Stimulated activated naive CD8-positive, alpha-beta T cell treated with anti-CD3 and anti-CD28 coated beads, Interleukin-15, Interleukin-2, amounts not matched to agents 100 ng/mL and 50 ng/mL, for 24 hours (primary cell): ENCODE measurements at regions not wholly inside any gene's neighbourhood (a gene's known extent, or its start where the extent isn't known, plus 50 kb on each side); places are given as distances from the start of the nearest gene placed in this dataset.
"Not testable (repeated sequence)": the region's sequence is repeated elsewhere in the genome, so short reads cannot be mapped to it uniquely, and the experiment has no call there.

ENCODE experiments used
- H3K27ac Mint-ChIP-seq: one replicate; pipeline ENCODE4 v1.8.0; 2021; ENCODE audit warnings: mild to moderate bottlenecking, mixed read lengths
- H3K27me3 Mint-ChIP-seq: one replicate; pipeline ENCODE4 v1.8.0; 2021; ENCODE audit warnings: mixed read lengths
- H3K36me3 Mint-ChIP-seq: one replicate; pipeline ENCODE4 v1.8.0; 2021; ENCODE audit warnings: low read depth, mixed read lengths
- H3K4me1 Mint-ChIP-seq: one replicate; pipeline ENCODE4 v1.8.0; 2021; ENCODE audit warnings: low read depth, mixed read lengths
- H3K4me3 Mint-ChIP-seq: one replicate; pipeline ENCODE4 v1.8.0; 2021; ENCODE audit warnings: mild to moderate bottlenecking, mixed read lengths
- H3K9me3 Mint-ChIP-seq: one replicate; pipeline ENCODE4 v1.8.0; 2021; ENCODE audit warnings: mixed read lengths

DNA sequence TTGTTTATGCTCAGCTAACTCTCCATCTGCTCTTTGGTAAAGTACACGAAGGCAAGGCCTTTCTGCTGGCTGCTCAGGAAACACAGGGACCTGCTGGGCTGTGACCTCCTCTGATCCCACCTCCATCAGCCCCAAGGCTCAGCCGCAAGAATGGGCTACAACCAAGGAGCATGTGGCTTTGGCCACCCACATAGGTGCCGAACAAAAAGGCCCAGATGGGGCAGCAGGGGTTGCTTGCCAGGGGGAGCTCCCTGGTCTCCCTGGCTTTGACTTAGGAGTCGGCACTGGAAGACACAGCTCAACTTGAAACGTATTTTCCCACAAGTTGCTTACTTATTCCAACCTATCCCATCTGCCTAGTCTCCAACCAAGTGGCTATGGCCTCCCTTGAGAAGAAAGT is 461.1 kb downstream of the ICE1 start:
- no peak overlapping the region for H3K27ac Mint-ChIP-seq
- H3K36me3 Mint-ChIP-seq, result no peaks in the 10 kb centered on the region
- H3K4me3 Mint-ChIP-seq, result no peak overlapping the region
- no peaks in the 10 kb centered on the region for H3K9me3 Mint-ChIP-seq
- H3K27me3 Mint-ChIP-seq, result peaks cover 26% of the 10 kb centered on the region
- H3K4me1 Mint-ChIP-seq, result no peaks in the 10 kb centered on the region

DNA sequence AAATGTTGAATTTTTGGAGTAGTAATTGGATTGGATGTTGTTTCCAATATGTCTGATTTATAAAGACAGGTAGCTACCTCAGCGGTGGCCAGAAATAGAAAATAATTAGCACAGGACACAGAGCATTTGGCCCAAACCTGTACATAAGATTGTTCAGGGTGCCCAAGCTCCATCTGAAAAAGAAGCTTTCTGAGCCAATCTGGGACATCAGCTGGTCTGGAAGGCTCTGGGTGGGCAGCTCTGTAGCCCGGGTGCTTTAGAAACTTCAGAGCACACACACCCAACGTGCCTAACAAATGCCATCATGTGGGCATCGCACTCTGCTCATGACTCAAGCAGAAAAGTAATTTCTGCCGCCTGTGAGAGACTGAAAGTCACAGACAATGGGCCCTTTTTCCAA is 460.7 kb downstream of the ICE1 start:
- H3K27ac Mint-ChIP-seq, result no peak overlapping the region
- no peak overlapping the region for H3K4me3 Mint-ChIP-seq
- H3K27me3 Mint-ChIP-seq, result peaks cover 22% of the 10 kb centered on the region
- H3K9me3 Mint-ChIP-seq, result no peaks in the 10 kb centered on the region
- no peaks in the 10 kb centered on the region for H3K4me1 Mint-ChIP-seq
- H3K36me3 Mint-ChIP-seq, result no peaks in the 10 kb centered on the region

DNA sequence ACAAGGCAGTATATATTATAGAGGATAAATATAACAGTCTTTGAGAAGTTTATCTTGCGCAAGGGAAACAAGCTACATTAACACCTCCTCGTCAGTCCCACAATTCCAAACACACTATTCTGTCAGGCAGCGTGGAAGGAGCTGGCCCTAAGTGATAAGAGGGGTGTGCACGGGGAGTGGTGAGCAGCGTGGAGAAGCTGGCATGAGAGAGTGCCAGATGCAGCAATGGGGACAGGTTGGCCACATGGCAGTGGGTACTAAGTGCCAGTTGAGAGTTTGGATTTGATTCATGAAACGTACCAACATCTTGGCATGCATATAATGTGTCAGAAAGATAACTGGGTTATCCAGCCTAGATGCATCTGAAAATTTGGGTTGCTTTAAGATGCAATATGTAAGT is 460.2 kb downstream of the ICE1 start:
- no peaks in the 10 kb centered on the region for H3K4me1 Mint-ChIP-seq
- H3K36me3 Mint-ChIP-seq, result no peaks in the 10 kb centered on the region

DNA sequence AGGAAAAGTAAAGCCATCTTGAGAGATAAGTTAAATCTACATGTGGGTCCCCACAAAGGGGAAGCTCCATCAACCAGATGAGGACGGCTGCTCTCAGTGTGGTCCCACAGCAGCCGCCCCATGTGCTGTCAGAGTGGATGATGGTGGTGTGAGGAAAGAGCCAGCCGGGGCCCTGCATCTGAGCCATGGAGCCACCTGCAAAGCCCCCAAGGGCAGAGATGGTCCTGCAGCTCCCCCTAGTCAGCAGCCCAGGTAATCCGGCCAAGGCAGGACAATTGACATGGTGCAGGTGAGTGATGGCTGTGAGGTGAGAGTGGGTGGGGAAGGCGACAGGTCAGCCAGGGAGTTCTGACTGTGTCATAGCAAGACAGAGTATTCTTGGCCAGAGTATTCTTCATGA is 458.8 kb downstream of the ICE1 start:
- H3K4me3 Mint-ChIP-seq, result no peak overlapping the region
- H3K27me3 Mint-ChIP-seq, result peaks cover 19% of the 10 kb centered on the region
- H3K4me1 Mint-ChIP-seq, result no peaks in the 10 kb centered on the region
- no peak overlapping the region for H3K27ac Mint-ChIP-seq
- no peaks in the 10 kb centered on the region for H3K36me3 Mint-ChIP-seq
- no peaks in the 10 kb centered on the region for H3K9me3 Mint-ChIP-seq

More for the DNA sequence above, 460.2 kb downstream of the ICE1 start:
- Mint-ChIP-seq H3K9me3 (no peaks in the 10 kb centered on the region), H3K27me3 (peaks cover 23% of the 10 kb centered on the region), H3K4me3 (no peak overlapping the region), H3K27ac (no peak overlapping the region)

DNA sequence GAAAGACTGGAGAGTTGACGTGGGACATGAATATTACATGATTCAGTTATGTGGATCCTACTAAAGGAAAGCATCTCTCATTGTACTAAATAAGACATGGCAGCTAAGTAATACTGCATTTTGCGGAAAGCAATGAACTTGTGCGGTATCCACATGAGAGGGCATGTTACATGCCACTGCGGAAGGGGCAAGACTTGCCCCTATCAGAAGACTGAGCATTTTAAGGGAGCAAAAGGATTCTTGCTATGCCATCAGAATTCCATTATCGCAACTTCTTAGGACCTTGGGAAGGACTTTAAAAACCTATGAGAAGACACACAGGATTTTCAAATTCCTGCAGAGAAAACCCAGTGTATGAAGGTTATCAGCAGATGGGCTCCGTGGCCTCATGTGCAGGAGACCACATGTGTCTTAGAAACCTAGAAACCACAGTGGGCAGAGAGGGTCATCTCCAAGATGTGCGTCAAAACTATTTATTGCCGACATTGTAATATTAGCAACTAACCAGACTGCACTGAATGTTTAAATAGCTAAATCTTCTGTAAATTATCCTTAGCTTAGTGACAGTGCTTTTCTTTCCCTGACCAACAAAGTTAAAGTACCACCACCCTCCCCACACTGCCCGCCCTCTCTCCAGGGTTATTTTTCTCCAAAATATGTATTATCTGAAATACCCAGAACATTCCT is 457.7 kb downstream of the ICE1 start:
- Mint-ChIP-seq H3K4me3 (no peak overlapping the region), H3K27ac (no peak overlapping the region), H3K9me3 (no peaks in the 10 kb centered on the region), H3K27me3 (peaks cover 17% of the 10 kb centered on the region), H3K4me1 (no peaks in the 10 kb centered on the region), H3K36me3 (no peaks in the 10 kb centered on the region)

DNA sequence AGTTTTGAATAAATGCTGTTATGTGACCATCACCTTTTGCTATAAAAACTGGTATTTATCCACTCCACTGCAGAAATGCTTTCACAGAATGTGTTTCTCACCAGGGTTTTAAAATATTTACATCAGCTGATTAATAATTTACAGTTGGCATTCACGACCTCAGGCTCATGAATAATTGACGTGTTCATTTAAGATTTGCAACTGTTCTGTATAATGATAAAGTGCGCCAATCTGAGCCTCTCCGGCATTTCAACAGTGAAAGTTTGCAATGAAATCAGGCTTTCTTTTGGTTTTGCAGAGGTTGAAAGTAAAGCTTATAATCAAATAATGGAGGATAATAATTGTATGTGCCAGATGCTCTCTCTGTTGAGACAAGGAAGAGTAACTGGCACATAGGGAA is 434.9 kb downstream of the ICE1 start:
- Mint-ChIP-seq H3K4me3 (no peak overlapping the region), H3K36me3 (no peaks in the 10 kb centered on the region), H3K27me3 (no peaks in the 10 kb centered on the region)

DNA sequence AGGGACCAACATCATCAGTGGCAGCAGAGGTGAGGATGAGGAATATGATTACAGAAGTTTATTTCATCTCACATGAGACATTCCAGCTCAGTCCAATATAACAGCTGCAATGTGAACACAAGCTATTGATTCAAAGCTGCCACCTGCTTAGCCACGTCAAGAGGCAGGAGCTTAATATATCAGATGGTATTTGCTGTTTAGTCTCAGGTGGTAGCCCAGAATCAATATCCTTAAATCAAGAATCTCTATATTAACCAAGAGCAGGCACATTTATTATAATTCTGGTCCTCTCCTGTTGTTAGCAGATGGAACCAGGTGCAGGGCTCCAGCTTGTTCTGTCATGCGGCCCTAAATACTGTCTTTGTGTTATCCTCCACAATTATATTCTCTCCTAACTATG is 431.6 kb downstream of the ICE1 start:
- Mint-ChIP-seq H3K27ac (no peak overlapping the region), H3K36me3 (no peaks in the 10 kb centered on the region), H3K4me3 (no peak overlapping the region), H3K9me3 (peaks cover 1% of the 10 kb centered on the region), H3K27me3 (no peaks in the 10 kb centered on the region), H3K4me1 (no peaks in the 10 kb centered on the region)

More for the DNA sequence above, 434.9 kb downstream of the ICE1 start:
- H3K27ac Mint-ChIP-seq, result no peak overlapping the region
- H3K4me1 Mint-ChIP-seq, result no peaks in the 10 kb centered on the region
- H3K9me3 Mint-ChIP-seq, result no peaks in the 10 kb centered on the region

DNA sequence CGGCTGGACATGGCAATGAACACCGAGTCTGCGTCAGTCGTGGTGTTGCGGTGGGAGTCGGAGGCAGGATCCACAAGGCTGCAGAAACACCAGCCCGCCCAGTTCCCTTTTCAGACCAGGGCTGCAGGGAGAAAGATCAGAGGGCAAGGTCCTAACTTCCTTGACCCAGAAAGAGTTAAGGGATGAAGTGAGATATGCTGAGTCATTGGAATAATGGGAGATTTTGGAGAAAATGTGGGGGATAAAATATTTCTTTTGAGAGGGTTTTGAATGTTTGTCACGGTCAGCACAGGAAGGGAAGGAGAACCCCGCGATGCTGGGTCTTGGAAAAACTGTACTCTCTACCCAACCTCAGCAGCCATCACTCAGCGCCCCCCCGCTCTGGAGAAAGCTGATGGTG is 416.0 kb downstream of the ICE1 start:
- no peaks in the 10 kb centered on the region for H3K9me3 Mint-ChIP-seq
- H3K36me3 Mint-ChIP-seq, result no peaks in the 10 kb centered on the region
- no peaks in the 10 kb centered on the region for H3K27me3 Mint-ChIP-seq
- no peak overlapping the region for H3K4me3 Mint-ChIP-seq
- no peaks in the 10 kb centered on the region for H3K4me1 Mint-ChIP-seq
- no peak overlapping the region for H3K27ac Mint-ChIP-seq

DNA sequence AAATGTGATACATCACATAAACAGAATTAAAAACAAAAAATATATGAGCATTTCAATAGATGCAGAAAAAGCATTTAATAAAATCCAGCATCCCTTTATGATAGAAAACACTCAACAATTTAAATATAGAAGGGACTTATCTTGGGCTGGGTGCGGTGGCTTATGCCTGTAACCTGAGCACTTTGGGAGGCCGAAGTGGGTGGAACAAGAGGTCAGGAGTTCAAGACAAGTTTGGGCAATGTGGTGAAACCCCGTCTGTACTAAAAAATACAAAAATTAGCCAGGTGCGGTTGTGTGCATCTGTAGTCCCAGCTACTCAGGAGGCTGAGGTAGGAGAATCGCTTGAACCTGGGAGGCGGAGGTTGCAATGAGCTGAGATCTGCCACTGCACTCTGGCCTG is 409.1 kb downstream of the ICE1 start:
- H3K27me3 Mint-ChIP-seq, H3K4me1 Mint-ChIP-seq, H3K4me3 Mint-ChIP-seq, H3K9me3 Mint-ChIP-seq, H3K27ac Mint-ChIP-seq, H3K36me3 Mint-ChIP-seq: not testable (repeated sequence)

DNA sequence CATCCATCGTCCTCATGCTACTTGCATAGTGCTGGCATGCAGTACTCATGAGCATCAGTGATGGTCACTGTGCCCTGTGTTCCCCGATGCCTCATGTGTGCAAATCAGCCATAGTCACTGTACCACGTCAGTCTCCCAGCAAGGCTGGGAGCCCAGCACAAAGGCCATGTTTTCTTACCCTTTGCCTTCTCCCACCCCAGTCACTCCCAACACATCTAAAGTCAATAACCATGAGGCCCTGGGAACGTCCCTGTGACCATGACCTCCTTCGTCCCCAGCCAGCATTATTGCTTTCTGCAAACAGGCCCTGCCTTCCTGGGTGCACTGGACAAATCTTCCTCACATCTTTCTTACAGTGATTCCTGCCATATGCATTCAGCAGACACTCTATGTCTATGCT is 406.1 kb downstream of the ICE1 start:
- no peak overlapping the region for H3K4me3 Mint-ChIP-seq
- no peak overlapping the region for H3K27ac Mint-ChIP-seq
- no peaks in the 10 kb centered on the region for H3K9me3 Mint-ChIP-seq
- peaks cover 13% of the 10 kb centered on the region for H3K27me3 Mint-ChIP-seq
- H3K36me3 Mint-ChIP-seq, result no peaks in the 10 kb centered on the region
- no peaks in the 10 kb centered on the region for H3K4me1 Mint-ChIP-seq

DNA sequence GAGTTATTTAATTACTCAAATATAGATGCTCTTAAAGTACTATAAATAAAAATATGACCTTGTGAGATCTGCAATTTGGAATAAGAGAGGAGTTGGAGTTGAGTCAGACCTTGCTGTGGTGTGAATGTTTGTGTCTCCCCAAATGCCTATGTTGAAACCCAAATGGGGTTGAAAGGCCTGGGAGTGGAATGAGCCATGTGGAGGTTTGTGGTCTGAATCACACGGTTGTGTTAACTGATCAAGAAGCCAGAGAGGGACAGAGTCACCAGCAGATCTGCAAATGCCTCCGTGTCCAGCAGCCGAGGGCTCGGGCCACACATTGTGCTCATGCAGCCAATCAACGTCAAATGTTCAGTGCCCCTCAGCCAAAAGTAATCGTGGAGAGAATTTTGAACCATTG is 404.4 kb downstream of the ICE1 start:
- Mint-ChIP-seq H3K9me3 (no peaks in the 10 kb centered on the region), H3K4me1 (no peaks in the 10 kb centered on the region), H3K4me3 (no peak overlapping the region), H3K27ac (no peak overlapping the region), H3K36me3 (no peaks in the 10 kb centered on the region), H3K27me3 (peaks cover 9% of the 10 kb centered on the region)

DNA sequence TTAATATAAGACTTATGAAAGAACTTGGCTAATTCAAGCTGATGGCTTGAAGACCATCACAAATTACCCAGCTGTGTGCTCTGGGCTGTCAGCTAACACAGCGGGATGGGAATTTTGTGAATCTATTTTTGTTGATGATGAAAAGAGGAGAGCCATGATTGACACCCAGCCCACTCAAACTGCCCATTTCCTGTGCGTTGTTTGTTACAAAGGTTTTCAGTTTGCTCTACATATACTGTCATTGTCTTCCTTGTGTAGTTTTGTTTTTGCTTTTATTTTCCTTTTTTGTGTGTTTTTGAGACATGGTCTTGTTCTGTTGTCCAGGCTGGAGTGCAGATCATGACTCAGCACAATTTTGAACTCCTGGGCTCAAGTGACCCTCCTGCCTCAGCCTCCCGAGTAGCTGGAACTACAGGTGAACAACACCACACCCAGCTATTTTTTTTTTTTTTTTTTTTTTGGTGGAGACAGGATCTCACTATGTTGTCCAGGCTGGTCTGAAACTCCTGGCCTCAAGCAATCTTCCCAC is 400.3 kb downstream of the ICE1 start:
- no peaks in the 10 kb centered on the region for H3K36me3 Mint-ChIP-seq

DNA sequence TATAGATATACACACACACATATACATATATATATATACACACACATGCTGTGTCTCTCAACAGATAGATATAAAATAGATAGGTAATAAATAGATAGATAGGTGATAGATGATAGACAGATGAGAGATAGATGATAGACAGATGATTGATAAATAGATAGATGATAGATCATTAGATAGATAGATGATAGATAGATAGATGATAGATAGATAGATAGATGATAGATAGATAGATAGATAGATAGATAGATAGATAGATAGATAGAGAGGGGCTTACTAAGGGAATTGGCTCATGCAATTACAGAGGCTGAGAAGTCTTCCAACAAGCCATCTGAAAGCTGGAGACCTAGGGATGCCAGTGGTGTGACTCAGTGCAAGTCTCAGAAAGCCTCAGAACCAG is 394.5 kb downstream of the ICE1 start:
- Mint-ChIP-seq H3K4me1 (no peaks in the 10 kb centered on the region), H3K27me3 (no peaks in the 10 kb centered on the region), H3K4me3 (no peak overlapping the region), H3K9me3 (no peaks in the 10 kb centered on the region), H3K36me3 (no peaks in the 10 kb centered on the region), H3K27ac (no peak overlapping the region)

More for the DNA sequence above, 400.3 kb downstream of the ICE1 start:
- Mint-ChIP-seq H3K4me1 (no peaks in the 10 kb centered on the region), H3K4me3 (no peak overlapping the region), H3K9me3 (no peaks in the 10 kb centered on the region), H3K27ac (no peak overlapping the region), H3K27me3 (peaks cover 4% of the 10 kb centered on the region)

DNA sequence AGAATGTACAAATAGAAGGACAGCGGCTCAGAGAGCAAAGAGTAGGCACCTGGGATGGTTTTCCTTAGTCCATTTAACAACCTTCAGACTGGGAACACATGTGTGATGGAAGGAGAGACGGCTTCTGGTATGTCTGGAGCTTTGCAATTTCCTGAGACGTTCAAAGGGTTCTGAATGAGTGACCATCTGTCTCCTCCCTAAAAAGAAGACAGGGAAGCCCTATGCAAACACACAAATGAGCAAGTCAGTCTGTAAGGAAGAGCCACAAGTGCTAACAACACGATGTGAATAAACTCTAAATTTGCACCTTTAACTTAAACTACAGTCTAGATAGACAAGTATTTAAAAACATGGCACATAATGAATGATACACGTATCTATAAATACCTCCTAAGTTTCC is 391.0 kb downstream of the ICE1 start:
- Mint-ChIP-seq H3K4me3 (no peak overlapping the region), H3K36me3 (no peaks in the 10 kb centered on the region), H3K27ac (no peak overlapping the region), H3K9me3 (no peaks in the 10 kb centered on the region), H3K4me1 (no peaks in the 10 kb centered on the region), H3K27me3 (no peaks in the 10 kb centered on the region)

DNA sequence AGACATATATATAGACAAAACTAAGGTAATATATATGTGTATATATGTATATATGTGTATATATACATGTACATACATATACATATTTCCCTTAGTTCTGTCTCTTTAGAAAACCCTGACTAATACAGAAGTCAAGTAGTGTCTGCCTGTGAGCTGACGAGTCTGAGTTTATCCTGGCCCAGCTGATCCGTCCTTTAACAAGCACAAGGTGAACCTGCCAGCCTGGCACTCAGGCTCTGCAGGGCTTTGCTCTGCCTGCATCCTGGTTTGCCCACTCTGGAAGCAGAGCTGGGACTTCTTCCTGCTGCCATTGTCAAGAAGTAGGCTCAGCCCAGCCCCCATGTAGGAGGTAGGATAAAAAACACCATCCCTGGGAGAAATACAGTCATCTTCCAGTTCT is 388.0 kb downstream of the ICE1 start:
- Mint-ChIP-seq H3K27me3 (no peaks in the 10 kb centered on the region), H3K9me3 (no peaks in the 10 kb centered on the region), H3K4me3 (no peak overlapping the region), H3K4me1 (no peaks in the 10 kb centered on the region), H3K36me3 (no peaks in the 10 kb centered on the region), H3K27ac (no peak overlapping the region)

DNA sequence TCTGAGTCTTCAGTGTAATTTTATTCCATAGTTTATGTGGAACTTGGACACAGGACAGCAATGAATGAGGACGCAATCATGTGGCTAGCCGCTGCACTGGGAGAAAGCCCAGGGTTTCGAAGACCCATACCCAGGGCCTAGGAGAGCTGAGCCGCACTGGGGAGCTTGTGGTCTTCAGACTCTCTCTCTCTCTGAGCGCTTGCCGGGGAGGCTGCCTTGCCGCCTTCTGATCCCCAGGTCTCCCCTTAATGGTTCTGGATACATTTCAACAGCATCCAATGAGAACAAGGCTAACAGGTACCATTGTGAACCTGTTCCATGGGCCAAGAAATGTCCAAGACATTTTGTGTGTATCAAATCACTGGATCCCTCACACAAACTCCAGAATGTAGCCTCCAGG is 383.4 kb downstream of the ICE1 start:
- no peak overlapping the region for H3K27ac Mint-ChIP-seq
- no peaks in the 10 kb centered on the region for H3K9me3 Mint-ChIP-seq
- H3K36me3 Mint-ChIP-seq, result no peaks in the 10 kb centered on the region
- no peaks in the 10 kb centered on the region for H3K27me3 Mint-ChIP-seq
- no peak overlapping the region for H3K4me3 Mint-ChIP-seq
- H3K4me1 Mint-ChIP-seq, result no peaks in the 10 kb centered on the region
